ENCODE measurements at regions not wholly inside any gene's neighbourhood (a gene's known extent, or its start where the extent isn't known, plus 50 kb on each side); places are given as distances from the start of the nearest gene placed in this dataset.

DNA sequence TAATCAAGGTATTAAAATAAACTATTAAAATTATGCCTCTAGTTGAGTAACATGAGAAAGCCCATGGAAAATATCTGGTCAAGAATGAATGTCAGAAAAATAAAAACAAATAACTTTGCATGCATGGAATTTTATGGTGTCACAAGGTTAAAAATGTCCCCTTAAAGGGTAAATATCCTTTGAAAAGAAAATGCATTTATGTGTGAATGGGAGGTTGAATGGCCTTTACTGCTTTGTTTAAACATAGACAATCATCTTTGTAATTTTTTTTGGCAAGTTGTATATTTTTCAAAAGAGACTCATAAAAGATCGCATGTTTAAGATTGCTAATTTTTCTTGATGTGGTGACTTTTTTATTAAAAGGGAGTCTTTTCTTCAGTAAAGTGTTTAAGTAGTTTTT, 564.2 kb downstream of the NR2F2 start:
- ATAC-seq (ENCODE audit: insufficient read depth, low FRiP score): no peak
- no peak overlapping the region for H3K27ac ChIP-seq (ENCODE audit: low read depth in 1 of 2, low read length in 1 of 2)
- H3K9me3 ChIP-seq (ENCODE audit: control insufficient read depth in 4 of 4, insufficient read depth in 3 of 4, low read length in 3 of 4): no peaks in the 10 kb centered on the region
- H3K36me3 ChIP-seq (ENCODE audit: control insufficient read depth in 4 of 4, insufficient read depth in 4 of 4, low read length in 4 of 4): no peaks in the 10 kb centered on the region
- no peak overlapping the region for H3K9ac ChIP-seq (ENCODE audit: insufficient read depth in 1 of 2, low read length in 2 of 2)
- peaks cover 0 to 12% (median 0%) of the 10 kb centered on the region in 5 donors for H3K4me1 ChIP-seq (ENCODE audit: control insufficient read depth in 5 of 5, insufficient read depth in 5 of 5, low read length in 5 of 5)
- H3K4me3 ChIP-seq: no peak overlapping the region
- DNase-seq: no peak
- WGBS, 2 donors: 80 to 84% methylated on average over 1 of the region's 1 CpG
- H3K27me3 ChIP-seq (ENCODE audit: control insufficient read depth in 3 of 3, insufficient read depth in 3 of 3, low read length in 2 of 3): no peaks in the 10 kb centered on the region
- TF ChIP-seq, protein P1, sequence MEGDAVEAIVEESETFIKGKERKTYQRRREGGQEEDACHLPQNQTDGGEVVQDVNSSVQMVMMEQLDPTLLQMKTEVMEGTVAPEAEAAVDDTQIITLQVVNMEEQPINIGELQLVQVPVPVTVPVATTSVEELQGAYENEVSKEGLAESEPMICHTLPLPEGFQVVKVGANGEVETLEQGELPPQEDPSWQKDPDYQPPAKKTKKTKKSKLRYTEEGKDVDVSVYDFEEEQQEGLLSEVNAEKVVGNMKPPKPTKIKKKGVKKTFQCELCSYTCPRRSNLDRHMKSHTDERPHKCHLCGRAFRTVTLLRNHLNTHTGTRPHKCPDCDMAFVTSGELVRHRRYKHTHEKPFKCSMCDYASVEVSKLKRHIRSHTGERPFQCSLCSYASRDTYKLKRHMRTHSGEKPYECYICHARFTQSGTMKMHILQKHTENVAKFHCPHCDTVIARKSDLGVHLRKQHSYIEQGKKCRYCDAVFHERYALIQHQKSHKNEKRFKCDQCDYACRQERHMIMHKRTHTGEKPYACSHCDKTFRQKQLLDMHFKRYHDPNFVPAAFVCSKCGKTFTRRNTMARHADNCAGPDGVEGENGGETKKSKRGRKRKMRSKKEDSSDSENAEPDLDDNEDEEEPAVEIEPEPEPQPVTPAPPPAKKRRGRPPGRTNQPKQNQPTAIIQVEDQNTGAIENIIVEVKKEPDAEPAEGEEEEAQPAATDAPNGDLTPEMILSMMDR (IDR thresholded peaks at IDR 0.05; ENCODE audit: control extremely low read depth, extremely low read depth): no peak

DNA sequence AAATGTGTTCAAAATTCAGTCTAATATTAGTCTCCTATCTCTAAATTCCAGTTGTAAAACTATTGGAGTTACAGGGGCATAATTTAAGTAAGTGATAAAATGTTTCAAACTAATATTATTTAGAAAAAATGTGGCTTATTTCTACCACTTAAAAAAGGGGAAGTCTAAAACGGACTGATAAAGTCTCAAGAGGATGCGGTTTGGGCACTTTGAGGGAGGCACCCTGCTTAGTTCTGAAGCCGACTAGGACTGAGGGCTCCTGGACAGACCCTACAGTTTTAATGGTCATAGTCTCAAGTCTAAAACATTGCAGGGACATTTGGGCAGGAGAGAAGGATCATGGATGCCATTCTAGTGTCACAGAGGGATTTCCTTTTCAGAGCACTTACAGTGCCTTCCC, 566.3 kb downstream of the NR2F2 start:
- Histone ChIP-seq H3K27ac (ENCODE audit: low read depth in 1 of 2, low read length in 1 of 2) (no peak overlapping the region), H3K36me3 (ENCODE audit: control insufficient read depth in 4 of 4, insufficient read depth in 4 of 4, low read length in 4 of 4) (no peaks in the 10 kb centered on the region), H3K4me3 (no peak overlapping the region), H3K9ac (ENCODE audit: insufficient read depth in 1 of 2, low read length in 2 of 2) (no peak overlapping the region), H3K27me3 (ENCODE audit: control insufficient read depth in 3 of 3, insufficient read depth in 3 of 3, low read length in 2 of 3) (no peaks in the 10 kb centered on the region), H3K9me3 (ENCODE audit: control insufficient read depth in 4 of 4, insufficient read depth in 3 of 4, low read length in 3 of 4) (no peaks in the 10 kb centered on the region), H3K4me1 (ENCODE audit: control insufficient read depth in 5 of 5, insufficient read depth in 5 of 5, low read length in 5 of 5) (no peaks in the 10 kb centered on the region)
- TF ChIP-seq, protein P1 (IDR thresholded peaks at IDR 0.05; ENCODE audit: control extremely low read depth, extremely low read depth): no peak
- DNase-seq: no peak
- ATAC-seq (ENCODE audit: insufficient read depth, low FRiP score): no peak
- 15 to 43% methylated on average over 3 of the region's 3 CpGs for WGBS, 2 donors

DNA sequence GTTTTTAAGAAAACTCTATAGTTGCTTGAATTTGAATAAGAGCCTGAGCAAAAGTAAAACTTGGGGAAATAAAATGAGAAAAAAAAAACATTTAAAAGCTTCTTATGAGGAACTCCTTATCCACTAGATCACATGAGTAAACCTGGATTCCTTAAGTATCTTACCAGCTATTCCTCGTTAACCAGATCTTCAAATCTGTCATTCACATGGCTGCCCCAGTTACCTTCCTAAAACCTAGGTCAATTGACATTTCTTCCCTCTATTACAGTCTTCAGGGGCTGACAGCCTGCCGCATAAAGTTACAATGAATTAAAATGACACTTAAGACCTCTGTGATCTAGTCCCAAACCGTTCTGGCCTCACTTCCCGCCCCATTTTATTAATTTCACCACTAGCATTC, 583.6 kb downstream of the NR2F2 start:
- TF ChIP-seq, protein P1 (IDR thresholded peaks at IDR 0.05; ENCODE audit: control extremely low read depth, extremely low read depth): no peak
- H3K4me1 ChIP-seq (ENCODE audit: control insufficient read depth in 5 of 5, insufficient read depth in 5 of 5, low read length in 5 of 5): no peaks in the 10 kb centered on the region
- H3K4me3 ChIP-seq: no peak overlapping the region
- DNase-seq: no peak
- no peak overlapping the region for H3K9ac ChIP-seq (ENCODE audit: insufficient read depth in 1 of 2, low read length in 2 of 2)
- peaks cover 0 to 15% (median under 1%) of the 10 kb centered on the region in 4 donors for H3K9me3 ChIP-seq (ENCODE audit: control insufficient read depth in 4 of 4, insufficient read depth in 3 of 4, low read length in 3 of 4)
- WGBS, 2 donors: 83 to 89% methylated on average over 4 of the region's 4 CpGs
- no peaks in the 10 kb centered on the region for H3K36me3 ChIP-seq (ENCODE audit: control insufficient read depth in 4 of 4, insufficient read depth in 4 of 4, low read length in 4 of 4)
- no peak for ATAC-seq (ENCODE audit: insufficient read depth, low FRiP score)
- no peak overlapping the region for H3K27ac ChIP-seq (ENCODE audit: low read depth in 1 of 2, low read length in 1 of 2)
- H3K27me3 ChIP-seq (ENCODE audit: control insufficient read depth in 3 of 3, insufficient read depth in 3 of 3, low read length in 2 of 3): no peaks in the 10 kb centered on the region

DNA sequence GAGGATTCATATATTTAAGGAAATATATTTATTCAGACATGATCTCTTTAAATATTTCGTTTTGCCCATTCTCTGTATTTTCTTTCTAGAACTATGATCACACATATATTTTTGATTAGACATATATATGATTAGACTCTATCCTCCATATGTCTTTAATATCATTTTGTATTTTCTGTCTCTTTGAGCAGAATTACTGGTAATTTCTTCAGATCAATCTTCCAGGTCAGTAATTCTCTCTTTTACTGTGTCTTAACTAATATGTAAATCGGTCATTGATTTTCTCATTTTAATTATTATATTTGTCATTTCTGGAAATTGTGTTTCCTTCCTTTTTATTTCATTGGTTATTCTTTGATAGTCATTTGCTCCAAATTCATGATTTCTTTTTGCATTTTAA, 586.2 kb downstream of the NR2F2 start:
- Histone ChIP-seq H3K4me3 (no peak overlapping the region), H3K27me3 (ENCODE audit: control insufficient read depth in 3 of 3, insufficient read depth in 3 of 3, low read length in 2 of 3) (no peaks in the 10 kb centered on the region), H3K27ac (ENCODE audit: low read depth in 1 of 2, low read length in 1 of 2) (no peak overlapping the region), H3K9me3 (ENCODE audit: control insufficient read depth in 4 of 4, insufficient read depth in 3 of 4, low read length in 3 of 4) (peaks cover 0 to 15% (median under 1%) of the 10 kb centered on the region in 4 donors), H3K36me3 (ENCODE audit: control insufficient read depth in 4 of 4, insufficient read depth in 4 of 4, low read length in 4 of 4) (no peaks in the 10 kb centered on the region), H3K9ac (ENCODE audit: insufficient read depth in 1 of 2, low read length in 2 of 2) (no peak overlapping the region), H3K4me1 (ENCODE audit: control insufficient read depth in 5 of 5, insufficient read depth in 5 of 5, low read length in 5 of 5) (no peaks in the 10 kb centered on the region)
- ATAC-seq (ENCODE audit: insufficient read depth, low FRiP score): no peak
- TF ChIP-seq, protein P1 (IDR thresholded peaks at IDR 0.05; ENCODE audit: control extremely low read depth, extremely low read depth): no peak
- no peak for DNase-seq
- 78 to 82% methylated on average over 2 of the region's 2 CpGs for WGBS, 2 donors

Measured in lung (tissue), 11 donors.